ENCODE measurements at regions not wholly inside any gene's neighbourhood (a gene's known extent, or its start where the extent isn't known, plus 50 kb on each side); places are given as distances from the start of the nearest gene placed in this dataset.
A peak's percentile ranks its signal among the peaks of the same experiment; 100 is the strongest.

- TF ChIP-seq ZBTB46 (CRISPR knock-in tag; IDR thresholded peaks at IDR 0.05; ENCODE audit: borderline replicate concordance) (no peak), NPAS2 (CRISPR knock-in tag; IDR thresholded peaks at IDR 0.05; ENCODE audit: borderline replicate concordance) (no peak), RELA (CRISPR knock-in tag; IDR thresholded peaks at IDR 0.05) (peak; percentile 79; the same call in 1 of the 2 replicates), ZBTB39 (CRISPR knock-in tag; IDR thresholded peaks at IDR 0.05) (no peak), POGZ (CRISPR knock-in tag; IDR thresholded peaks at IDR 0.05) (peak; percentile 99), ZNF704 (CRISPR knock-in tag; IDR thresholded peaks at IDR 0.05; ENCODE audit: borderline replicate concordance) (no peak), HIVEP1 (CRISPR knock-in tag; IDR thresholded peaks at IDR 0.05) (no peak), EZH2 (conservative IDR thresholded peaks at IDR 0.05; ENCODE audit: low read depth, low read length) (no peak), ZNF34 (CRISPR knock-in tag; IDR thresholded peaks at IDR 0.05; ENCODE audit: borderline replicate concordance) (peak; percentile 93; the same call in 1 of the 2 replicates), FOXA1 (IDR thresholded peaks at IDR 0.05) (no peak), FOXA1 (CRISPR knock-in tag; IDR thresholded peaks at IDR 0.05) (peak; percentile 34; the same call in 1 of the 2 replicates), FOXO1 (CRISPR knock-in tag; IDR thresholded peaks at IDR 0.05) (peak; percentile 84), ZNF292 (CRISPR knock-in tag; IDR thresholded peaks at IDR 0.05; ENCODE audit: borderline replicate concordance, low read depth) (peak; percentile 24), ZFP90 (CRISPR knock-in tag; IDR thresholded peaks at IDR 0.05; ENCODE audit: borderline replicate concordance) (no peak; the same call in 1 of the 2 replicates), ZSCAN20 (CRISPR knock-in tag; IDR thresholded peaks at IDR 0.05; ENCODE audit: borderline replicate concordance) (no peak), HNRNPL (IDR thresholded peaks at IDR 0.05; ENCODE audit: low read depth, low read length) (peak; percentile 76; the same call in 1 of the 2 replicates), ZNF775 (CRISPR knock-in tag; IDR thresholded peaks at IDR 0.05; ENCODE audit: borderline replicate concordance) (no peak), TSC22D2 (CRISPR knock-in tag; IDR thresholded peaks at IDR 0.05; ENCODE audit: borderline replicate concordance) (0 out of 2 replicates have a peak, but pooled peaks have one; percentile 78), ZNF891 (CRISPR knock-in tag; IDR thresholded peaks at IDR 0.05) (peak; percentile 92), NR2F6 (IDR thresholded peaks at IDR 0.05) (peak; percentile 88), NR2F6 (CRISPR knock-in tag; IDR thresholded peaks at IDR 0.05) (peak; percentile 92), TFDP2 (CRISPR knock-in tag; IDR thresholded peaks at IDR 0.05) (no peak), ZKSCAN8 (CRISPR knock-in tag; IDR thresholded peaks at IDR 0.05; ENCODE audit: borderline replicate concordance) (0 out of 2 replicates have a peak, but pooled peaks have one; percentile 9), SMYD3 (CRISPR knock-in tag; IDR thresholded peaks at IDR 0.05) (peak; percentile 65; the same call in 1 of the 2 replicates), ZNF556 (CRISPR knock-in tag; IDR thresholded peaks at IDR 0.05; ENCODE audit: borderline replicate concordance) (peak; percentile 95; the same call in 1 of the 2 replicates), FOXA3 (CRISPR knock-in tag; IDR thresholded peaks at IDR 0.05) (peak; percentile 71)
Measured at GRCh38 chr14:37874429-37875109, 279.1 kb downstream of the TTC6 start (continued).
